Vagina (tissue), 2 donors: ENCODE measurements at regions not wholly inside any gene's neighbourhood (a gene's known extent, or its start where the extent isn't known, plus 50 kb on each side); places are given as distances from the start of the nearest gene placed in this dataset.
"Not testable (repeated sequence)": the region's sequence is repeated elsewhere in the genome, so short reads cannot be mapped to it uniquely, and the experiment has no call there.

Source experiments
- DNase-seq, 2 donors: peaks; one replicate each; pipeline ENCODE4 v3.0.0-alpha.2; 2017; ENCODE audit errors: extremely low spot score in 2 of 2
- H3K27ac ChIP-seq: fragments of 200-600 bp; sonication (generic); one replicate; pipeline ENCODE4 v1.5.1; 2019
- H3K27me3 ChIP-seq: fragments of 200-600 bp; sonication (generic); one replicate; pipeline ENCODE4 v1.5.1; 2019
- H3K36me3 ChIP-seq, 2 donors: fragments of 200-600 bp; sonication (generic); one replicate each; pipeline ENCODE4 v1.5.1; 2017 to 2019
- H3K4me1 ChIP-seq: fragments of 200-600 bp; sonication (generic); one replicate; pipeline ENCODE4 v1.5.1; 2019
- H3K4me3 ChIP-seq, 2 donors: fragments of 200-600 bp; sonication (generic); 1 replicate in 1 of 2; 2 replicates in 1 of 2; pipeline ENCODE4 v1.5.1; 2016 to 2019
- H3K9me3 ChIP-seq: fragments of 200-600 bp; sonication (generic); one replicate; pipeline ENCODE4 v1.5.1; 2019
- CTCF ChIP-seq, 3 experiments: fragments of 450-650 bp in 2 of 3; fragments of 200-600 bp in 1 of 3; sonication (generic) in 1 of 3; IDR thresholded peaks; one replicate each; pipeline ENCODE4 v1.5.1; 2017 to 2019; ENCODE audit warnings: antibody characterized with exemption in 3 of 3, mild to moderate bottlenecking in 2 of 3, moderate library complexity in 2 of 3
- POLR2A ChIP-seq, 2 donors: fragments of 450-650 bp; IDR thresholded peaks; one replicate each; pipeline ENCODE4 v1.6.1; 2017; ENCODE audit warnings: antibody characterized with exemption in 2 of 2, mild to moderate bottlenecking in 2 of 2, moderate library complexity in 2 of 2
- POLR2AphosphoS5 ChIP-seq, 2 donors: sonication (generic); formaldehyde crosslinking; IDR thresholded peaks; one replicate each; pipeline ENCODE4 v1.9.0; 2017; ENCODE audit warnings: antibody characterized with exemption in 2 of 2, mild to moderate bottlenecking in 2 of 2, low read depth in 1 of 2; ENCODE audit not compliant: insufficient read depth in 1 of 2
- intact Hi-C: fragments of 100-400 bp; cut with DNase I; formaldehyde crosslinking; loops from one replicate; pipeline ENCODE4 v1.15.1; 2023

- H3K4me3 ChIP-seq: no peak overlapping the region
- H3K27me3 ChIP-seq: no peaks in the 10 kb centered on the region
- H3K9me3 ChIP-seq: no peaks in the 10 kb centered on the region
- intact Hi-C loops: no loop called here
- TF ChIP-seq CTCF (IDR thresholded peaks at IDR 0.05) (no peak), POLR2AphosphoS5 (IDR thresholded peaks at IDR 0.05; ENCODE audit: insufficient read depth in 1 of 2, low read depth in 1 of 2) (no peak), POLR2A (IDR thresholded peaks at IDR 0.05) (no peak)
- H3K36me3 ChIP-seq: no peaks in the 10 kb centered on the region
- H3K27ac ChIP-seq: no peak overlapping the region
- no peak for DNase-seq
- H3K4me1 ChIP-seq: no peaks in the 10 kb centered on the region
Observed at GRCh38 chr5:138676556-138677193, 76.5 kb upstream of the CTNNA1 start.

GRCh38 chr5:138676002-138676401 is 77.2 kb upstream of the CTNNA1 start:
- H3K4me1 ChIP-seq: no peaks in the 10 kb centered on the region
- DNase-seq: no peak
- no peak overlapping the region for H3K27ac ChIP-seq
- TF ChIP-seq POLR2AphosphoS5 (IDR thresholded peaks at IDR 0.05; ENCODE audit: insufficient read depth in 1 of 2, low read depth in 1 of 2): no peak
- TF ChIP-seq CTCF (IDR thresholded peaks at IDR 0.05): no peak
- no peak for TF ChIP-seq POLR2A (IDR thresholded peaks at IDR 0.05)
- H3K9me3 ChIP-seq: no peaks in the 10 kb centered on the region
- intact Hi-C loops: no loop called here
- no peaks in the 10 kb centered on the region for H3K27me3 ChIP-seq
- H3K36me3 ChIP-seq: no peaks in the 10 kb centered on the region
- no peak overlapping the region for H3K4me3 ChIP-seq

- no peak for DNase-seq
- H3K27me3 ChIP-seq: no peaks in the 10 kb centered on the region
- intact Hi-C loops: no loop called here
Observed at GRCh38 chr5:138668451-138669380, 84.5 kb upstream of the CTNNA1 start.

GRCh38 chr5:138667782-138668331 is 85.4 kb upstream of the CTNNA1 start:
- H3K9me3 ChIP-seq, H3K27ac ChIP-seq, intact Hi-C loops, H3K36me3 ChIP-seq, DNase-seq, H3K27me3 ChIP-seq, H3K4me3 ChIP-seq: not testable (repeated sequence)
- H3K4me1 ChIP-seq: peaks cover 23% of the 10 kb centered on the region

More at GRCh38 chr5:138668451-138669380, 84.5 kb upstream of the CTNNA1 start:
- TF ChIP-seq POLR2AphosphoS5 (IDR thresholded peaks at IDR 0.05; ENCODE audit: insufficient read depth in 1 of 2, low read depth in 1 of 2) (no peak), POLR2A (IDR thresholded peaks at IDR 0.05) (no peak), CTCF (IDR thresholded peaks at IDR 0.05) (no peak)
- no peak overlapping the region for H3K4me3 ChIP-seq
- H3K27ac ChIP-seq: no peak overlapping the region
- no peaks in the 10 kb centered on the region for H3K9me3 ChIP-seq
- peaks cover 15% of the 10 kb centered on the region for H3K4me1 ChIP-seq
- no peaks in the 10 kb centered on the region for H3K36me3 ChIP-seq

- Histone ChIP-seq H3K36me3 (no peaks in the 10 kb centered on the region), H3K27ac (no peak overlapping the region), H3K4me1 (peaks cover 30% of the 10 kb centered on the region), H3K4me3 (no peak overlapping the region), H3K9me3 (no peaks in the 10 kb centered on the region), H3K27me3 (no peaks in the 10 kb centered on the region)
- no peak for DNase-seq
- intact Hi-C loops: no loop called here
- TF ChIP-seq POLR2A (IDR thresholded peaks at IDR 0.05): no peak
- TF ChIP-seq CTCF (IDR thresholded peaks at IDR 0.05): no peak
Observed at GRCh38 chr5:138666226-138666742, 86.9 kb upstream of the CTNNA1 start.
